Endothelial cell of umbilical vein (primary cell): ENCODE measurements at regions not wholly inside any gene's neighbourhood (a gene's known extent, or its start where the extent isn't known, plus 50 kb on each side); places are given as distances from the start of the nearest gene placed in this dataset.

Source experiments
- BruUV-seq: library from RNA; stranded (reverse); fragments of 400-500 nt; replicated peaks from 2 replicates; lab custom pipeline; 2021; lab: Mats Ljungman, UMichigan
- CTCF ChIA-PET: fragments of 300-600, 350-600 bp; sonication (Branson Sonifier 250); formaldehyde crosslinking; loops from one replicate; lab custom pipeline; 2021; ENCODE audit warnings: antibody characterized with exemption, inconsistent platforms; lab: Charles Lee
- POLR2A ChIA-PET: fragments of 300-600, 350-600 bp; sonication (Branson Sonifier 250); formaldehyde crosslinking; loops from one replicate; lab custom pipeline; 2021; ENCODE audit warnings: antibody characterized with exemption, inconsistent platforms; lab: Charles Lee
- DNase-seq: peaks from one replicate; pipeline ENCODE4 v3.0.0-alpha.2; 2011; ENCODE audit warnings: low read depth, low spot score
- FAIRE-seq: peaks from 2 replicates; lab custom pipeline; 2011; peaks lifted over from hg19 to GRCh38; lab: Jason Lieb, UNC
- H2AFZ ChIP-seq: 2 replicates; pipeline ENCODE4 v1.6.0; 2012; ENCODE audit warnings: low read depth, low read length, control low read depth, inconsistent platforms
- H3K27ac ChIP-seq: 2 replicates; pipeline ENCODE4 v1.5.1; 2011; ENCODE audit warnings: low read depth, mild to moderate bottlenecking, control low read depth, low read length, moderate library complexity; ENCODE audit not compliant: insufficient read depth
- H3K27me3 ChIP-seq, 2 experiments: 2 replicates each; pipeline versions ENCODE4 v1.6.0 to v1.6.1; 2011; ENCODE audit warnings: low read length in 2 of 2, mixed read lengths in 1 of 2; ENCODE audit not compliant: control insufficient read depth in 2 of 2, insufficient read depth in 2 of 2
- H3K36me3 ChIP-seq, 2 experiments: 2 replicates in 1 of 2; 3 replicates in 1 of 2; pipeline ENCODE4 v1.5.1; 2011; ENCODE audit warnings: low read length in 2 of 2, mild to moderate bottlenecking in 1 of 2, moderate library complexity in 1 of 2; ENCODE audit not compliant: control insufficient read depth in 2 of 2, insufficient read depth in 2 of 2; ENCODE audit errors: extremely low read depth in 1 of 2
- H3K4me1 ChIP-seq: 3 replicates; pipeline ENCODE4 v1.5.1; 2011; ENCODE audit warnings: mild to moderate bottlenecking, low read length; ENCODE audit not compliant: control insufficient read depth, insufficient read depth; ENCODE audit errors: extremely low read depth
- H3K4me2 ChIP-seq: 2 replicates; pipeline ENCODE4 v1.6.1; 2011; ENCODE audit warnings: low read length, control low read depth, mixed read lengths; ENCODE audit not compliant: insufficient read depth
- H3K4me3 ChIP-seq, 3 experiments: fragments of 200-600 bp in 1 of 3; sonication (generic), shearing (Covaris generic) in 1 of 3; replicated peaks in 1 of 3; 2 replicates each; pipeline ENCODE4 v1.5.1; 2011 to 2016; ENCODE audit warnings: control low read depth in 3 of 3, low read length in 3 of 3, mild to moderate bottlenecking in 2 of 3, inconsistent platforms in 1 of 3, low read depth in 1 of 3, moderate library complexity in 1 of 3; ENCODE audit not compliant: insufficient read depth in 1 of 3
- H3K79me2 ChIP-seq: 2 replicates; pipeline ENCODE4 v1.6.0; 2012; ENCODE audit warnings: low read length, inconsistent platforms; ENCODE audit not compliant: control insufficient read depth, insufficient read depth
- H3K9ac ChIP-seq: replicated peaks from 2 replicates; pipeline ENCODE3; 2011; ENCODE audit warnings: low read length, control low read depth; ENCODE audit not compliant: insufficient read depth; ENCODE audit errors: extremely low read depth
- H3K9me1 ChIP-seq: replicated peaks from 3 replicates; pipeline ENCODE4 v1.6.0; 2011; ENCODE audit warnings: mild to moderate bottlenecking, low read length; ENCODE audit not compliant: control insufficient read depth, insufficient read depth; ENCODE audit errors: extremely low read depth
- H3K9me3 ChIP-seq: replicated peaks from 2 replicates; pipeline ENCODE4 v1.5.1; 2012; ENCODE audit warnings: low read length, inconsistent platforms; ENCODE audit not compliant: control insufficient read depth, insufficient read depth
- H4K20me1 ChIP-seq: replicated peaks from 2 replicates; pipeline ENCODE3; 2011; ENCODE audit warnings: mild to moderate bottlenecking, low read length; ENCODE audit not compliant: control insufficient read depth, insufficient read depth; ENCODE audit errors: extremely low read depth
- EZH2 ChIP-seq: IDR thresholded peaks from 2 replicates; pipeline ENCODE4 v1.6.1; 2012; ENCODE audit warnings: borderline replicate concordance, low read depth, mild to moderate bottlenecking, moderate library complexity, low read length, inconsistent platforms; ENCODE audit not compliant: severe bottlenecking
- FOS ChIP-seq: IDR thresholded peaks from 2 replicates; pipeline ENCODE4 v1.6.1; 2011; ENCODE audit warnings: mild to moderate bottlenecking, low read length, moderate library complexity, borderline replicate concordance; ENCODE audit not compliant: insufficient read depth
- GATA2 ChIP-seq: IDR thresholded peaks from 2 replicates; pipeline ENCODE4 v1.7.0; 2011; ENCODE audit warnings: low read depth, mild to moderate bottlenecking, moderate library complexity, mixed read lengths, low read length; ENCODE audit not compliant: insufficient read length, insufficient read depth
- JUN ChIP-seq: IDR thresholded peaks from 2 replicates; pipeline ENCODE4 v1.6.1; 2011; ENCODE audit warnings: borderline replicate concordance, low read depth; ENCODE audit not compliant: insufficient read length, insufficient read depth
- MYC ChIP-seq: IDR thresholded peaks from one replicate; pipeline ENCODE4 v1.6.1; 2011; ENCODE audit warnings: mild to moderate bottlenecking, low read depth, low read length
- POLR2A ChIP-seq: IDR thresholded peaks from 2 replicates; pipeline ENCODE4 v1.6.1; 2012; ENCODE audit warnings: low read depth, mild to moderate bottlenecking, control low read depth, low read length
- POLR2AphosphoS5 ChIP-seq: IDR thresholded peaks from 2 replicates; pipeline ENCODE4 v1.6.1; 2012; ENCODE audit warnings: low read depth, mild to moderate bottlenecking, control low read depth, low read length, moderate library complexity; ENCODE audit not compliant: insufficient read depth
- dilution Hi-C: fragments of 300-500 bp; cut with MboI; formaldehyde crosslinking; loops from one replicate; pipeline ENCODE4 v1.15.0; 2019; ENCODE audit warnings: low sequenced_read_pairs; ENCODE audit not compliant: extremely low pct_ligation_motif_present
- intact Hi-C: fragments of 100-400 bp; cut with micrococcal nuclease; formaldehyde crosslinking; loops from one replicate; pipeline ENCODE4 v1.10.0; 2022
- TF ChIP-seq, protein P1 (sequence below): IDR thresholded peaks from 2 replicates; pipeline ENCODE4 v1.6.1; 2011; ENCODE audit not compliant: insufficient read depth, insufficient read length

DNA sequence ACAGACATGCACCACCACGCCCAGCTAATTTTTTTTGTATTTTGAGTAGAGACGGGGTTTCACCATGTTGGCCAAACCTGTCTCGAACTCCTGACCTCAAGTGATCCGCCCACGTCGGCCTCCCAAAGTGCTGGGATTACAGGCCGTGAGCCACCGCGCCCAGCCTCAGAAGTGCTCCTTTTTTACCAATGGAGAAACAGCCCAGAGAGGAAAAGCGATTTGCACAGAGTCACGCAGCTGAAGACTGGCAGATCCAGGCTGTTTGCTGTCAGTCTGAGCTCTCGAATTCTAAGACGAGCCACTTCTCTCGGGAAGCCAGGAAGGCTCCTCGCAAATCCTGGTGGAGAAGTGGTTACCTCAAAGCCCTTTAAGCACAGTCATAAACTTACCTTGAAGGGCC is 57.4 kb upstream of the SDK1 start:
- POLR2A ChIA-PET: no interaction called here

DNA sequence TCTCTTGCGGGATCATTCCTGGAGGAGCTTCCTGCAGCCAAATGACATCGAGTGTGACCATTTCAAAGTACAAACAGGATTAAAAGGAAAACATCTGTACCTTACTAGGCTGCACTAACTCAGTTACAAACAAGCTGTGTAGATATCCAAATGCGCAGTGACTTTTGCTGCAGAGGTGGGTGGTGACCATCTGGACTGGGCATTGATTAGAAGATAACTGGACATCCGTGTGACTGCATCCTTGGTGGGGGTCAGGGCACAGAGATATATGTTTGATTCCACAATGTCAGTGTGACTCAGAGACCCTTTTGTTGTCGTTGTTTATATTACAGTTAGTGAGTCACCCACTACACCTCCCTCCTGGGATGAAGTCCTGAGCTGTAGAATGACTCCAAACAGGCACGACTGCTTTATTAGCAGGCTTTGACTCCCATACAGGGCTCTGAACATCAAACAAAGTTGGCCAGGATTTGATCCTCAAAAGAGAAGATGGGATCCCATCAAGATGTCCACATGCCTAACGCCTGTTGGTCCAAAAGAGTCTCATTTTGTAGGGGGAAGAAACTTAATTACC is 56.7 kb upstream of the SDK1 start:
- Histone ChIP-seq H3K4me3 (no peak overlapping the region), H3K9me1 (no peaks in the 10 kb centered on the region), H3K4me2 (peak overlapping the region; percentile 32), H3K9me3 (no peaks in the 10 kb centered on the region), H3K36me3 (no peaks in the 10 kb centered on the region), H3K27me3 (no peaks in the 10 kb centered on the region), H3K79me2 (no peaks in the 10 kb centered on the region), H3K27ac (no peak overlapping the region), H3K9ac (no peak overlapping the region), H3K4me1 (peaks cover 9% of the 10 kb centered on the region), H4K20me1 (no peaks in the 10 kb centered on the region), H2AFZ (no peak overlapping the region)
- ChIA-PET CTCF (interaction anchor here (0.9 kb wide), 1 partner anchor 57 kb away, joined by 3 read pairs; the partner anchor contains the start of gene SDK1), POLR2A (no interaction called here)
- DNase-seq (peak; percentile 32), FAIRE-seq (peak; percentile 76)
- peak; percentile 62 for TF ChIP-seq POLR2AphosphoS5
- TF ChIP-seq JUN: peak; percentile 13
- no peak for TF ChIP-seq EZH2
- peak; percentile 95 for TF ChIP-seq FOS
- TF ChIP-seq GATA2: peak; percentile 93
- no peak for TF ChIP-seq POLR2A
- TF ChIP-seq MYC: no peak
- dilution Hi-C loops (no loop called here), intact Hi-C loops (no loop called here)
- BruUV-seq: no TSS peak

More for the DNA sequence above, 57.4 kb upstream of the SDK1 start:
- H3K9me1 ChIP-seq: no peaks in the 10 kb centered on the region
- DNase-seq (no peak), FAIRE-seq (no peak)
- H3K27me3 ChIP-seq: no peaks in the 10 kb centered on the region
- no peak overlapping the region for H3K27ac ChIP-seq
- no peak overlapping the region for H2AFZ ChIP-seq
- CTCF ChIA-PET: no interaction called here
- H3K79me2 ChIP-seq: no peaks in the 10 kb centered on the region
- intact Hi-C loops (no loop called here), dilution Hi-C loops (no loop called here)
- no peaks in the 10 kb centered on the region for H3K36me3 ChIP-seq
- peaks cover 9% of the 10 kb centered on the region for H3K4me1 ChIP-seq
- no TSS peak for BruUV-seq
- no peak for TF ChIP-seq POLR2AphosphoS5
- no peak for TF ChIP-seq FOS
- no peak for TF ChIP-seq MYC
- TF ChIP-seq, protein P1, sequence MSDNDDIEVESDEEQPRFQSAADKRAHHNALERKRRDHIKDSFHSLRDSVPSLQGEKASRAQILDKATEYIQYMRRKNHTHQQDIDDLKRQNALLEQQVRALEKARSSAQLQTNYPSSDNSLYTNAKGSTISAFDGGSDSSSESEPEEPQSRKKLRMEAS: no peak
- no peak for TF ChIP-seq EZH2
- TF ChIP-seq JUN: no peak
- TF ChIP-seq GATA2: no peak
- no peak overlapping the region for H3K4me2 ChIP-seq
- no peaks in the 10 kb centered on the region for H3K9me3 ChIP-seq
- H3K4me3 ChIP-seq: no peak overlapping the region
- no peaks in the 10 kb centered on the region for H4K20me1 ChIP-seq
- no peak overlapping the region for H3K9ac ChIP-seq
